ENCODE measurements at regions not wholly inside any gene's neighbourhood (a gene's known extent, or its start where the extent isn't known, plus 50 kb on each side); places are given as distances from the start of the nearest gene placed in this dataset.

DNA sequence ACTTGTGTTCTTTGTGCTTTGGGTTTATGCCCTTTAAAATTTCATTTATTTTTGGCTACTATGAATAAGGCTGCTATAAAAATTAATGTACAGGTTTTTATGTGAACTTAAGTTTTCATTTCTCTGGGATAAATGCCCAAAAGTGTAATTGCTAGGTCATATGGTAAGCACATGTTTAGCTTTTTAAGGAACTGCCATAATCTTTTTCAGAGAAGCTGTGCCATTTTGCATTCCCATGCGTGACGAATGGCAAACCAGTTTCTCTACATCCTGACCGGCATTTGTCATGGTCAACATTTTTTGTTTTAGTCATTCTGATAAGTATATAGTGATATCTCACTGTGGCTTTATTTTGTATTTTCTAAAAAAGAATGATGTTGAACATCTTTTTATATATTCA, 236.0 kb upstream of the SGK1 start:
- TF ChIP-seq, protein P1, sequence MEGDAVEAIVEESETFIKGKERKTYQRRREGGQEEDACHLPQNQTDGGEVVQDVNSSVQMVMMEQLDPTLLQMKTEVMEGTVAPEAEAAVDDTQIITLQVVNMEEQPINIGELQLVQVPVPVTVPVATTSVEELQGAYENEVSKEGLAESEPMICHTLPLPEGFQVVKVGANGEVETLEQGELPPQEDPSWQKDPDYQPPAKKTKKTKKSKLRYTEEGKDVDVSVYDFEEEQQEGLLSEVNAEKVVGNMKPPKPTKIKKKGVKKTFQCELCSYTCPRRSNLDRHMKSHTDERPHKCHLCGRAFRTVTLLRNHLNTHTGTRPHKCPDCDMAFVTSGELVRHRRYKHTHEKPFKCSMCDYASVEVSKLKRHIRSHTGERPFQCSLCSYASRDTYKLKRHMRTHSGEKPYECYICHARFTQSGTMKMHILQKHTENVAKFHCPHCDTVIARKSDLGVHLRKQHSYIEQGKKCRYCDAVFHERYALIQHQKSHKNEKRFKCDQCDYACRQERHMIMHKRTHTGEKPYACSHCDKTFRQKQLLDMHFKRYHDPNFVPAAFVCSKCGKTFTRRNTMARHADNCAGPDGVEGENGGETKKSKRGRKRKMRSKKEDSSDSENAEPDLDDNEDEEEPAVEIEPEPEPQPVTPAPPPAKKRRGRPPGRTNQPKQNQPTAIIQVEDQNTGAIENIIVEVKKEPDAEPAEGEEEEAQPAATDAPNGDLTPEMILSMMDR (IDR thresholded peaks at IDR 0.05; ENCODE audit: low read depth, low read length, missing control alignments): no peak
- DNase-seq (ENCODE audit: extremely low read depth, low read depth): peak; percentile 79
- H3K4me3 ChIP-seq (replicated peaks; ENCODE audit: low read depth, low read length): no peak overlapping the region

DNA sequence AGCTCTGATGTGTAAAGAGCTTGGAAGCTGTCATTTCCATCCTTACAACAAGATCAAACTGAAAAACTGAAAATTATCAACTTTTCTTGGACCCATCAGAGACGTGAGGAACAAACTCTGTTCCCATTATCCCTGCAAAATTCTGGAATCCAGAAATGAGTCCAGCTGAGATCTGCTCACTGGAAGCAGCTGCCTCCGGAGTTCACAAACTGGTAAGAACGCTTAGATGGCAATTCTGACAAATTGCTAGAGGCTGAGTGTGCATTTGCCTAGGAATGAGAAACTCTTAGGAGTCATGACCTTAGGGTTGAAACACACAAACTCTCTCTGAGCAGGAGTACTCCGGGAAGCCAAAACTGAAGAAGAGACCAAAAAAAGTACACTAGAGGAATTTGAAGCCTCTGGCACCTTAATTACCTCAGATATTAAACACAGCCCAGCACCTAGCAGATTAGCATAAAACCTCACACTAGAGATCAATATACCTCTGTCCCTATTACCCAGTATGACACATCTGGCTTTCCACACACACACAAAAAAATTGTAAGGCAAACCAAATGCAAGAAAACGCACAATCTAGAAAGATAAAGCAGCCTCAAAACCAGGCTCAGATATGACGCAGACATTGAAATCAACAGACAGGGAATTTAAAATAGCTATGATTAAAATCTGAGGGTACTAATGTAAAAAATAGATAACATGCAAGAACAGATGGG, 233.5 kb upstream of the SGK1 start:
- TF ChIP-seq, protein P1 (IDR thresholded peaks at IDR 0.05; ENCODE audit: low read depth, low read length, missing control alignments): no peak
- peak; percentile 44 for DNase-seq (ENCODE audit: extremely low read depth, low read depth)
- no peak overlapping the region for H3K4me3 ChIP-seq (replicated peaks; ENCODE audit: low read depth, low read length)

DNA sequence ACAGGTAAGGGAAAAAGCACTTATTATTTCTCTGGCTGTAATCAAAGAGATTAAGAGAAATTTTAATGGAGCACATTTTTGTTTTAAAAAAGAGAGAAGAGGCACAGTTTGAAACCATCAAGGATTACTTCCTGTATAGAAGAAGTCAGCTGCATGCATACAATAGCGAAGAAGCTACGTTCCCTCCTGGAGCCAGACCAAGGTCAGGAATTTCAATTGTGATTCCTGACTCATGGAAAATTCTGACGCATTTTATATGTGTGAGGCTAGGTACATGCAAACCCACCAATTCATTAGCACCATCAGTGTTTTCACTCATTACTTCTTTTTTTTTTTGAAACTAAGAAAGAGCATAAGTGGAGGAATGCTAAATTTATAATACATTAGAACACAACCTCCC, 232.7 kb upstream of the SGK1 start:
- TF ChIP-seq, protein P1 (IDR thresholded peaks at IDR 0.05; ENCODE audit: low read depth, low read length, missing control alignments): no peak
- H3K4me3 ChIP-seq (replicated peaks; ENCODE audit: low read depth, low read length): no peak overlapping the region
- peak; percentile 41 for DNase-seq (ENCODE audit: extremely low read depth, low read depth)

DNA sequence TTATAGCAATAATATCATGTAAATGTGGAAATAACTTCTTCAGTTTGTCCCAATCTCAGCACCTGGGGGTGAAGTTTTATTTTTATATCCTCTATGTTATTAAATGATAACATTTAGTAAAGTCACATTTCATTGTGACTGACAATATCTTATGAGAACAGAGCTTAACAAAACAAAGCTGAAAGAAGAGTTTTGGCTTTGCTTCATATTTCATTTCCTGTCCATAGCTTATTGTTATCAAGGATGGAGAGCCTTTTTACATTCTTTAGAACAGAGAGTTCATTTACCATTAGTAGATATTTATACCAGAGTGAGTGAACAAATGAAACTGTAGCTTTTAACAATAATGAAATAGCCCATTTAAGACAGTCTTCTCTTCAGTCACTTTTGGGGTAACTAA, 231.9 kb upstream of the SGK1 start:
- DNase-seq (ENCODE audit: extremely low read depth, low read depth): no peak
- TF ChIP-seq, protein P1 (IDR thresholded peaks at IDR 0.05; ENCODE audit: low read depth, low read length, missing control alignments): no peak
- no peak overlapping the region for H3K4me3 ChIP-seq (replicated peaks; ENCODE audit: low read depth, low read length)

DNA sequence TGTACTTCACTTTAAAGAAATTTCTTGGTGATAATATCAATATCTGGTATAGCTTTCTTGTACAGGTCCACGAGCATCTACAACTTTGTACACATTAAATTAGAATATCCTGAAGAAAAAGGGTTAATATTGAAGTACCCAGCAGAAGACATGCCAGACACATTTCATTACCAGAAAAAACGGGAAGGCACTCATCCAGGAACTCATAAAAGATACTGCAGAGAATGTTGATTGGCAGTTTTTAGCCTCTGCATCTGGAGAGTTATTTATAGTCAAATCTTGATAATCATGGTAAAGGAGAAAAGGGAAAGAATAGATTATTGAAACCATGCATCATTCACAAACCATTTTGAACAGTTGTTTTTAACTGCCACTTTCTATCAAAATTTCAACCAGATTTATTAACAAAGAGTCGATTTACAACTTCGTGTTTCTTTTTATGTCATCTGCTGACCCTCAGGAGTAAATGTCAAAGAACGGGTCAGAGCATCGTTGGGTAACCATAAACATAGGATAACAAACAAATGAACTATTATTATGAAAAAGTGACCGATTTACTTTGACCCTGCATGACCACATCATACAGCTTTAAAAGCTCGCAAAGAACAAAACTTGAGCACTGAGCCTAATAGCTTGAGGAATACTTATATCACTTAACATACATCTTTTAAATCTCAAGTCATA, 229.2 kb upstream of the SGK1 start:
- no peak overlapping the region for H3K4me3 ChIP-seq (replicated peaks; ENCODE audit: low read depth, low read length)
- TF ChIP-seq, protein P1 (IDR thresholded peaks at IDR 0.05; ENCODE audit: low read depth, low read length, missing control alignments): no peak
- DNase-seq (ENCODE audit: extremely low read depth, low read depth): no peak

DNA sequence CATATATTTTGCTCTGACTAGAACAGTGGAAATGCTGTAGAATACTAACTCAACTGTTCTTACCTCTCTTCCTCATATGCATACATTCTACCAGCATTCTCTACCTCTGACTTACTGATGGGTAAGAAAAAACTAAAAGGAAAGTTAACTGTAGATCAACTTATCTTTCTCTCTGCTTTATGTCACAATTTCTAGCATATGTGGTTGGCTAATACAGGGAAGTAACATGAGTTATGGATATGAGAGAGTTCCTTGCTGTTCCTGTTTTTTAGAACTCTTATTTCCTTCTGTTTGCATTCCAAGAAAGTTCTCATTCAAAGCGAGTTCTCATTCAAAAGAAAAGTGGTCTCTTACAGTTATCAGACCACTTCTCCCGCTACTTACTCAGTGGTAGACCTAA, 226.8 kb upstream of the SGK1 start:
- no peak for DNase-seq (ENCODE audit: extremely low read depth, low read depth)
- H3K4me3 ChIP-seq (replicated peaks; ENCODE audit: low read depth, low read length): no peak overlapping the region
- TF ChIP-seq, protein P1 (IDR thresholded peaks at IDR 0.05; ENCODE audit: low read depth, low read length, missing control alignments): no peak

All from HFF-Myc (cell line).